HepG2 (cell line): ENCODE measurements at regions not wholly inside any gene's neighbourhood (a gene's known extent, or its start where the extent isn't known, plus 50 kb on each side); places are given as distances from the start of the nearest gene placed in this dataset.

Source experiments
- ATAC-seq: fragments of 200-7000 bp; cut with Tn5 transposase; 3 replicates; pipeline ENCODE4 v1.9.1; 2020; ENCODE audit warnings: mild to moderate bottlenecking, moderate library complexity
- BruUV-seq: library from RNA; stranded (reverse); fragments of 400-500 nt; replicated peaks from 2 replicates; lab custom pipeline; 2021; lab: Mats Ljungman, UMichigan
- CTCF ChIA-PET: fragments of 300-600 bp; formaldehyde crosslinking; extraction: SDS; loops from one replicate; lab custom pipeline; 2021; ENCODE audit warnings: low total read pairs, inconsistent platforms, low intra/inter-chr PET ratio; lab: Yijun Ruan, JAX
- POLR2A ChIA-PET: fragments of 350-600 bp; sonication (Branson Sonifier 250); formaldehyde crosslinking; loops from one replicate; lab custom pipeline; 2020; ENCODE audit warnings: antibody characterized with exemption, inconsistent platforms; lab: Yijun Ruan, JAX
- DNase-seq: peaks from one replicate; pipeline ENCODE4 v3.0.0-alpha.2; 2015; ENCODE audit warnings: low spot score
- FAIRE-seq: peaks from 3 replicates; lab custom pipeline; 2011; peaks lifted over from hg19 to GRCh38; lab: Jason Lieb, UNC
- H2AFZ ChIP-seq: one replicate; pipeline ENCODE4 v1.6.1; 2011; ENCODE audit warnings: low read length, inconsistent platforms
- H3K27ac ChIP-seq: fragments of 300-600 bp; 3 replicates; pipeline ENCODE4 v1.8.0; 2011; ENCODE audit warnings: mixed run types, mild to moderate bottlenecking, mixed read lengths, low read length, inconsistent platforms; ENCODE audit not compliant: insufficient read depth; ENCODE audit errors: extremely low read length
- H3K27me3 ChIP-seq, 2 experiments: fragments of 200-600 bp in 1 of 2; 2 replicates in 1 of 2; 3 replicates in 1 of 2; pipeline versions ENCODE4 v1.6.0 to v1.8.0; 2011; ENCODE audit warnings: low read length in 2 of 2, mild to moderate bottlenecking in 2 of 2, moderate library complexity in 2 of 2, inconsistent platforms in 1 of 2; ENCODE audit not compliant: insufficient read depth in 2 of 2, control insufficient read depth in 1 of 2
- H3K36me3 ChIP-seq, 2 experiments: fragments of 200-600 bp in 1 of 2; replicated peaks in 1 of 2; 2 replicates in 1 of 2; 3 replicates in 1 of 2; pipeline versions ENCODE4 v1.5.1 to v1.8.0; 2011; ENCODE audit warnings: low read length in 2 of 2, inconsistent platforms in 1 of 2; ENCODE audit not compliant: insufficient read depth in 2 of 2, control insufficient read depth in 1 of 2
- H3K4me1 ChIP-seq: 2 replicates; pipeline ENCODE4 v1.5.1; 2012; ENCODE audit warnings: low read length, inconsistent platforms; ENCODE audit not compliant: insufficient read depth
- H3K4me2 ChIP-seq: 2 replicates; pipeline ENCODE4 v1.6.0; 2011; ENCODE audit warnings: low read depth, low read length, inconsistent platforms
- H3K4me3 ChIP-seq, 3 experiments: fragments of 200-600 bp in 1 of 3; sonication (generic), shearing (Covaris generic) in 1 of 3; replicated peaks in 1 of 3; 2 replicates each; pipeline ENCODE4 v1.5.1; 2011 to 2016; ENCODE audit warnings: low read length in 3 of 3, inconsistent platforms in 2 of 3, low read depth in 2 of 3, mild to moderate bottlenecking in 2 of 3, control low read depth in 1 of 3, mixed read lengths in 1 of 3; ENCODE audit not compliant: insufficient read depth in 1 of 3
- H3K79me2 ChIP-seq: one replicate; pipeline ENCODE4 v1.6.1; 2011; ENCODE audit warnings: low read length, inconsistent platforms; ENCODE audit not compliant: insufficient read depth
- H3K9ac ChIP-seq: 2 replicates; pipeline ENCODE4 v1.6.0; 2011; ENCODE audit warnings: mild to moderate bottlenecking, low read depth, low read length, inconsistent platforms; ENCODE audit not compliant: insufficient read depth
- H3K9me3 ChIP-seq: 2 replicates; pipeline ENCODE4 v1.5.1; 2012; ENCODE audit warnings: mild to moderate bottlenecking, low read length
- H4K20me1 ChIP-seq: 2 replicates; pipeline ENCODE4 v1.6.0; 2011; ENCODE audit warnings: inconsistent platforms, mild to moderate bottlenecking, low read length, moderate library complexity; ENCODE audit not compliant: insufficient read depth
- BATF2 ChIP-seq: sonication (generic); formaldehyde crosslinking; IDR thresholded peaks from 2 replicates; pipeline ENCODE4 v1.8.0; 2022; ENCODE audit warnings: mild to moderate bottlenecking, missing genetic modification reagents, moderate library complexity
- CBFB ChIP-seq: sonication (generic); formaldehyde crosslinking; IDR thresholded peaks from 2 replicates; pipeline ENCODE4 v1.4.0; 2020; ENCODE audit warnings: missing genetic modification reagents
- E2F2 ChIP-seq: sonication (generic); formaldehyde crosslinking; IDR thresholded peaks from 2 replicates; pipeline ENCODE4 v1.4.0; 2020; ENCODE audit warnings: missing genetic modification reagents, borderline replicate concordance
- GTF2F1 ChIP-seq: fragments of 150-350 bp; IDR thresholded peaks from 2 replicates; pipeline ENCODE4 v1.6.1; 2014; ENCODE audit warnings: low read length
- GTF3A ChIP-seq: sonication (generic); formaldehyde crosslinking; conservative IDR thresholded peaks from 2 replicates; pipeline ENCODE4 v1.4.0; 2020; ENCODE audit warnings: mild to moderate bottlenecking, missing genetic modification reagents
- HNRNPH1 ChIP-seq: fragments of 200-400 bp; formaldehyde crosslinking; optimal IDR thresholded peaks from 2 replicates; pipeline ENCODE3; 2017; ENCODE audit warnings: mild to moderate bottlenecking, low read depth, low read length
- JUND ChIP-seq: sonication (generic); formaldehyde crosslinking; IDR thresholded peaks from 2 replicates; pipeline ENCODE4 v1.8.0; 2022; ENCODE audit warnings: mild to moderate bottlenecking, missing genetic modification reagents
- NCOA2 ChIP-seq: sonication (generic); formaldehyde crosslinking; IDR thresholded peaks from 2 replicates; pipeline ENCODE4 v1.8.0; 2022; ENCODE audit warnings: inconsistent platforms
- NFE2L1 ChIP-seq: sonication (generic); formaldehyde crosslinking; IDR thresholded peaks from 2 replicates; pipeline ENCODE4 v1.4.0; 2020; ENCODE audit warnings: missing genetic modification reagents, mild to moderate bottlenecking, borderline replicate concordance
- ONECUT2 ChIP-seq: sonication (generic); formaldehyde crosslinking; IDR thresholded peaks from 2 replicates; pipeline ENCODE4 v1.4.0; 2020; ENCODE audit warnings: missing genetic modification reagents
- PCBP2 ChIP-seq: fragments of 200-400 bp; formaldehyde crosslinking; optimal IDR thresholded peaks from 2 replicates; pipeline ENCODE3; 2018; ENCODE audit warnings: low read length, low read depth; ENCODE audit not compliant: poor library complexity, severe bottlenecking
- PRDM15 ChIP-seq: sonication (generic); formaldehyde crosslinking; IDR thresholded peaks from 2 replicates; pipeline ENCODE4 v1.4.0; 2020; ENCODE audit warnings: missing genetic modification reagents
- STAT5B ChIP-seq: sonication (generic); formaldehyde crosslinking; IDR thresholded peaks from 2 replicates; pipeline ENCODE4 v1.4.0; 2020; ENCODE audit warnings: missing genetic modification reagents
- TFDP2 ChIP-seq: sonication (generic); formaldehyde crosslinking; IDR thresholded peaks from 2 replicates; pipeline ENCODE4 v1.4.0; 2020; ENCODE audit warnings: missing genetic modification reagents
- ZBTB8A ChIP-seq: sonication (generic); formaldehyde crosslinking; IDR thresholded peaks from 2 replicates; pipeline ENCODE4 v1.4.0; 2020; ENCODE audit warnings: mild to moderate bottlenecking, low read depth, missing genetic modification reagents, borderline replicate concordance
- ZFP37 ChIP-seq: sonication (generic); formaldehyde crosslinking; IDR thresholded peaks from 2 replicates; pipeline ENCODE4 v1.4.0; 2020; ENCODE audit warnings: missing genetic modification reagents, borderline replicate concordance
- ZNF451 ChIP-seq: sonication (generic); formaldehyde crosslinking; IDR thresholded peaks from 2 replicates; pipeline ENCODE4 v1.5.0; 2020; ENCODE audit warnings: mild to moderate bottlenecking, missing genetic modification reagents
- ZNF678 ChIP-seq: sonication (generic); formaldehyde crosslinking; IDR thresholded peaks from 2 replicates; pipeline ENCODE4 v1.4.0; 2020; ENCODE audit warnings: mild to moderate bottlenecking, missing genetic modification reagents
- ZNF724P ChIP-seq: sonication (generic); formaldehyde crosslinking; IDR thresholded peaks from 2 replicates; pipeline ENCODE4 v1.8.0; 2022; ENCODE audit warnings: missing genetic modification reagents, borderline replicate concordance
- WGBS: methylation state at CpG from one replicate; pipeline ENCODE4 v1.1.6; 2017; ENCODE audit warnings: low lambda C conversion rate; 5-methylcytosine and 5-hydroxymethylcytosine counted together
- in situ Hi-C: cut with HindIII; loops from 2 replicates; pipeline ENCODE4 v1.10.0; 2017; ENCODE audit warnings: low pct_unique_long_range_greater_than_20kb; ENCODE audit not compliant: extremely low pct_ligation_motif_present
- intact Hi-C: fragments of 100-400 bp; cut with micrococcal nuclease; formaldehyde crosslinking; loops from one replicate; pipeline ENCODE4 v1.10.0; 2022; ENCODE audit not compliant: unreplicated experiment

GRCh38 chr3:110577854-110578253 is 493.8 kb upstream of the NECTIN3 start:
- FAIRE-seq (no peak), DNase-seq (no peak), ATAC-seq (no peak)
- Histone ChIP-seq H3K4me1 (no peaks in the 10 kb centered on the region), H3K79me2 (no peaks in the 10 kb centered on the region), H3K9ac (no peak overlapping the region), H4K20me1 (no peaks in the 10 kb centered on the region), H3K4me3 (no peak overlapping the region), H3K27me3 (no peaks in the 10 kb centered on the region; a peak in 1 of 5 replicates), H3K27ac (no peak overlapping the region), H3K4me2 (no peak overlapping the region), H2AFZ (no peak overlapping the region), H3K36me3 (no peaks in the 10 kb centered on the region), H3K9me3 (no peaks in the 10 kb centered on the region)
- in situ Hi-C loops (no loop called here), intact Hi-C loops (no loop called here)
- BruUV-seq, result no TSS peak
- ChIA-PET POLR2A (no interaction called here), CTCF (no interaction called here)
- TF ChIP-seq ZBTB8A (CRISPR knock-in tag), result no peak
- TF ChIP-seq CBFB (CRISPR knock-in tag), result no peak
- no peak for TF ChIP-seq JUND (CRISPR knock-in tag)
- TF ChIP-seq ZNF451 (CRISPR knock-in tag), result no peak
- no peak for TF ChIP-seq ONECUT2 (CRISPR knock-in tag)
- TF ChIP-seq ZFP37 (CRISPR knock-in tag), result no peak
- no peak for TF ChIP-seq BATF2 (CRISPR knock-in tag)
- no peak for TF ChIP-seq NFE2L1 (CRISPR knock-in tag)
- TF ChIP-seq GTF2F1, result no peak
- no peak for TF ChIP-seq HNRNPH1
- TF ChIP-seq ZNF678 (CRISPR knock-in tag), result no peak
- TF ChIP-seq GTF3A (CRISPR knock-in tag), result no peak
- no peak for TF ChIP-seq TFDP2 (CRISPR knock-in tag)
- TF ChIP-seq STAT5B (CRISPR knock-in tag), result no peak
- no peak for TF ChIP-seq NCOA2 (CRISPR knock-in tag)
- TF ChIP-seq PRDM15 (CRISPR knock-in tag), result no peak
- TF ChIP-seq ZNF724P (CRISPR knock-in tag), result no peak
- TF ChIP-seq PCBP2, result no peak
- no peak for TF ChIP-seq E2F2
- WGBS, result 31% methylated on average over 2 of the region's 2 CpGs
